NCI-H510A treated with DMSO at 0.1 percent for 48 hours (cell line): ENCODE measurements at regions not wholly inside any gene's neighbourhood (a gene's known extent, or its start where the extent isn't known, plus 50 kb on each side); places are given as distances from the start of the nearest gene placed in this dataset.

Experiments used
- DNase-seq: peaks from one replicate; lab custom pipeline; 2025; lab: John Stamatoyannopoulos, UW

DNA sequence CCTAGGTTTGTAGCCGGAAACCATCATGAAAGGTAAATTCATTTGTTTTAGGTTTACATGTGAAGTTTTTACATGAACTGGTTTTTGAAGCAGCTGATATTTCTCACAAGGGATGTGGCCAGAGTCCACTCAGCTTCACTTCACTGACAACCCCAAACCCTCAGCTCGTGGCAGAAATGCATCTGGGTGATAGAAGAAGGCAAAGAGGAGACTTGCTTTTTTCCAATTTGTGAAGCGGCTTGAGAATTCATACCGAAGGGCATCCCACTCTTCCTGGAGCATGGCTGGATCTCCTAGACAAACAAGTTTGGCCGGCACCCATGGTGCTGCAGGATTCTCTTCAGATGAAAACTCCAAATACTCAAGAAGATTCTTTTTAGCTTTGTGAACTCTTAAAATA is 392.8 kb upstream of the CNR1 start:
- DNase-seq = no peak

DNA sequence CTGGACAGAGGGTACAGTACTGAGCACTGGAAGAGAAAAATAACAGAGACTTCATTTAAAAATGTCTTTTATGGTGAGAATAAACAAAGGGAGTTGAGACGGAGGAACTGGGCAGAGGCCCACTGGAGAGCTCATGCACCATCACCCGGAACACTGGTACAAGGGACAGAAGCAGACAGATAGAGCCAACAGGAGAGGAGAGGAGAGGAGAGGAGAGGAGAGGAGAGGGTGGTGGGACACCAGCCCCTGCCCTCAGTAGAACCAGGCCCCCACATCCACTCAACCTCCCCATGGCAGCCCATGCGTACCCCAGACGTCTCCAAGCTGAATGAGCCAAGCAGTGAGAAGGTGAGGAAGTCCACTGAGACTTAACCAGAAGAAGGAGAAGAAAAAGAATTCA is 390.5 kb upstream of the CNR1 start:
- DNase-seq = no peak

DNA sequence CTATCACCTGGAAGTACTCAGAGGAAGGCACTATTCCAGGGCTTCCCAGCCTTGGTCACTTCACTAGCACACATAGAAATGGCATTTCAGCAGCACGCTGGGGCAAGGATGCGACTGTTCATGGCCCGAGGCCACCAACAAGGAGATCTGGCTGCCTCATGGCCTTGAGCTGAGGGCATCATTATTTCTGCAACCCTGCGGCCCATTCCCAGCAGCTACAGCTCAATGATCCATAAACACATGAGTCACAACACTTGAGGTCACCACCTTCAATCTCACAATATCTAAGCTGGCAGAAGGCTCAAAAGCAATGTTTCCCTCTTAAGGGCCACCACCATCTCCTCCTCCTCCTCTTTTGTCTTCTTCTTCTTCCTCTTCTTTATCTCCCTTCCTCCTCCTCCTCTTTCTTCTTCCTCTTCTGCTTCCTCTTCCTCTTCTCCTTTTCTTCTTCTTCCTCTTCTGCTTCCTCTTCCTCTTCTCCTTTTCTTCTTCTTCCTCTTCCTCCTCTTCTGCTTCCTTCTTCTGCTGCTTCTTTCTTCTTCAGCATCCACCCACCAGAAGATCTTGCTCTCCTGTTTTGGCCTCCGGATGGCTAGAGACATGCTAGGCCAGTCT is 382.9 kb upstream of the CNR1 start:
- no peak for DNase-seq

DNA sequence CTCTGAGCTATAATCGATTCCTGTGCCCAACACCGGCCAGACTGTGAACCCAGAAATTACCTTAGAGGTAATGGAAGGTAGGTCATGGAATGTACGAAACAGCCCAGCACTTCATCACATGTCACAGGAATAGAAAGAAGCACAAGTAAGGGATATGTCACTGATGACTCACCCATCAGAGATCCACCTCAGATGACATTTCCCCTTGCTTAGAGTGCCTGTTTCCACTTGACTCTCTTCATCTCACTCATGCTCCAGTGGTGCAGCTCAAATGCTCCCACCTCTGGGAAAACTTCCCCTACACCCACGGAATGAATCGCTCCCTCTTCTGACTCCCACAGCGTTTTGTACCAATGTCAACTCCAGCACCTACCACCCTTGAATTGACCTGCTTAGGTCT is 381.6 kb upstream of the CNR1 start:
- no peak for DNase-seq

DNA sequence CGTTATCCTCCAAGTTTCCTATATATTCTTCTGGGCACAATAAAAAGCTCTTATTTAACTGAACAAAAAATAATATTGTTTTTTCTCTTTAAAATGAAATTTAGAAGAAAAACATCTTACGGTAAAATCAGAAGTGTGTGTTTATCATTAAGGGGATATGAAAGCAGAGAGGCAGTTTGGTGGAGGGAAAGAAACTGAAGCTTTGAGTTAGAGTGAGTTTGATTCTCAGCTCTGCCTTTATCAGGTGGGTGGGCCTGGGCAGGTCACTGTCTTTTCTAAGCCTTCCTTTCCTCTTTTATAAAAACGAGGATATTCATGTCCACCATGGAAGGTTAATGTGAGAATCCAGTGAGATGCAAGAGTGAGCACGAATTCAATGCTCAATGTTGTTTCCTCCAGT is 379.8 kb upstream of the CNR1 start:
- no peak for DNase-seq

DNA sequence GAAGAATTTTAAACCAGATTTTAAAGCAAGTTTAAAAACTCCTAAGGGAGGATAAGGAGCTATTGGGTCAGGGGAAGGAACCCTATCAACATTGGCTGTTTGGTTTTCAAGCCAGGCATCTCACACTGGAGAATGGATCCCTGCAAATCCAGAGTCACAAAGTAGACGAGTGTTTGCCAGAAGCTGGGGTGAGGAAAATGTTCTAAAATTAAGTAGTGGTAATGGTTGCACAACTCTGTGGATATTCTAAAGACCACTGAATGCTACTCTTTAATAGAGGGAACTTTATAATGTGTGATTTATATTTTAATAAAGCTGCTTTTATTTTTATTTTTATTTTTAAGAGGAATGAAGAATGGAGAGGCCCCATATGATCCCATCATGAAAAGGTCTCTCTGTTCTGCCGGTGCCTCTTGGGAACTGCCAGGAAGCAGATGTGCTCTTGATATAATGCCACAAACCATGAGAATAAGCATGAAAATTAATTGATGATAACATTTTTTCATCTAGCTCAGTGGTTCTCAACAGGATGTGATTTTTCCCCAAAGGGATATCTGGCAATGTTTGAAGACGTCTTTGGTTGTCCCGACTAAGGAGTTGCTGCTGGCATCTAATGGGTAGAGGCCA is 379.0 kb upstream of the CNR1 start:
- DNase-seq = no peak

DNA sequence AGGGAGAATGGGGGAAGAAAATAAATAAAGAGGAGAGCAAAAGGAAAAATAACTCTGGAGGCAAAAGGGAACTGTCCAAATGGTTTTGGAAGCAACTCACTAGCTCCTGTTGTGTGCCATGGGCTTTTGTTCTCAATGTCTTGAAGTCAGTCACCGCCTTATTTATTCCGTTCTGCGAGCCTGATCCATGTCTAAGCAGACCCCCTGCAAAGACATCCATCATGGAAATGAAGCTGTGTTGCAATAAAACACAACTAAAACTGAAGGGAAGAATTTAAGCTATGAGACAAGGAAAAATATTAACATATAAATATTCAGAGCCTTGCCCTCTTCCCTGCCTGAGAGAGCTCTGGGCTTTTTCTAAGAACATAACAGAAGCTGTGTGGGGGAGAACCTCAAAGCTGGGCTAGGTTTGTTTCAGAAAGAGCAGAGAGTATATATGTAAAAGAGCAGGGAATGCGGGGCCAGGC is 373.2 kb upstream of the CNR1 start:
- no peak for DNase-seq

DNA sequence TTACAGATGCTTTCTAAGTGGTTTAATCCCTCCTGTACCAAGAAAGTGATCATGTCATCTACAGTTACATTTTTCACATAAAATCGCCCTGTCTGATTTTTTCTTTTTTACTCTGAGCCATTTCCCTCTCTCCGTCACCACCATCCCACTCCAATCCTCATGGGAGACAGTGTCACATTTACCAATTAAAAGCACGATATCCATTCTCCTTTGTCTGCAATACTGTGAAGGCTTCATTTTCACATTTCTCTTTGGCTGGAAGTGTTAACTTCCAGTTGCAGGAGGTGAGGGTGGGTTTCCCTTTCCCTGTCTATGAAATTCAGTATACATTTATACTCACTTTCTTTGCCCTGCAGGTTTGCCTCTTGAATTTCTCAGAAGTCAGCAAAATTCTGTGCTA is 372.7 kb upstream of the CNR1 start:
- no peak for DNase-seq

DNA sequence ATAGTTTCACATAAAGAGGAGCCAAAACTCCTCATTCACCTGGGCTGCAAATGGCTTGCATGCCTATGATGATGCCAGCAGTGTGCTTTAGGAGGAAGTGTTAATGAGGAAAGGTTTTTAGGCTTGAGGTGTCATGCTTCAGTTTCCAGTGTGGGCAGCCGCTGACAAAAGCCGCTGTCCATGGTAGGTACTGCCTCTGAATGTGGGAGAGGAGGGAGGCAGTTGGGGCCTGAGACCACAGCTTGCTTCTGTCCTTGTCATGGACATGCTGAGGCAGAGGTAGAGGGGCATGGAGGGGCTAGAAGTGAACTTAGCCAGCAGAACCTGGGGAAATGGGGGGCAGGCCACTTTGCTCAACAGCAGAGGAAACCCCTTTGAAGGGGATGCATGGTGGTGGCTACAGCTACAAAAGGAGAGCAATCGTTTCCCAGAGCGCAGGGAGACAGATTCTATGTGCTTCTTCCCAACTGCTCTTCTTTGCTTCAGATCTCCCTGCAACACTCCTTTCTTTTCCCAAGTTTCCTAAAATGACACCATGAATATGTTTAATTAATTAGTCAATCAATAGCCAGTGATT is 372.1 kb upstream of the CNR1 start:
- DNase-seq = no peak

DNA sequence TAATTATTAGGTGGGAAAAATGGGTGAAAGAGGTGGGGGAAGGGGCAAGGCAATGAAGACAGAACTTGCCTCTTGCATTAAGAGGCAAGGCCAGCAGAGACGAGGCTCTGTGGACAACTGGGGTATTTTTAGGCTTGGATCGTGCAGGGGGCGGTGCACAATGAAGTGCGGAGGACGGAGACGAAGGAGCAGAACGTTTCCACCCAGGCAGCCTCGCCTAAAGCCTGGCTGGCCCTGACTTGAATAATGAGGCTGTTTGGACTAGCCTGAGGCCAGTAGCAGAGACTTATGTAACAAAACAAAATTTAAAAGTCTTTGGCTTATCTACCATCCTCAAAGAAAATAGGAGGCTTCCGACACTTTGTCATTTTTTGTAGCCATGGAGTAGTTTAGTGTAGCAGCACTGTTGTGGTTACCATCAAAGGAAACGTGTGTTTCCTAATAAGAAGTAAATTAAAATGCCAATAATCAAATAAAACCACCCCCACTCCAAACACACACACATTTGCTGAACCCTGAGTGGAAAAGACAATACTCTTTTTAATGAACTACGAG is 370.0 kb upstream of the CNR1 start:
- no peak for DNase-seq

DNA sequence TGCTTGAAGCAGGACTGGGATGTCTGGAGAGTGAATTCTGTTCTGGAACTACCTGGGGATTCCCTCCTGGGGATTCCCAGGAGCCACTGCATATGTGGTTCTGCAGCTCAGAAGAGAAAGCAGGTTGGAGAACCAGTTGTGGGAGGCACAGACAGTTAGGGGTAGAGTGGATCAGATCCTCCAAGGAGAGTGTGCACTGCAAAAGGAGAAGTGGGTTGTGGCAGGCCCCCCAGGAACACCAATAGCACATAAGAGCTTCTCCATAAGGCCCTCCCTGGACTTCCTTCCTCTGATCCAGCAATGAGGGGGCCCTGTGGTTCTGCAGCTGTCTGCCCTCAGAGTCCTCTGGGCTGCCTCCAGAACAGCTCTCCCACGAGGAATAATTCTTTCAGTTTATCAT is 369.2 kb upstream of the CNR1 start:
- DNase-seq = no peak

DNA sequence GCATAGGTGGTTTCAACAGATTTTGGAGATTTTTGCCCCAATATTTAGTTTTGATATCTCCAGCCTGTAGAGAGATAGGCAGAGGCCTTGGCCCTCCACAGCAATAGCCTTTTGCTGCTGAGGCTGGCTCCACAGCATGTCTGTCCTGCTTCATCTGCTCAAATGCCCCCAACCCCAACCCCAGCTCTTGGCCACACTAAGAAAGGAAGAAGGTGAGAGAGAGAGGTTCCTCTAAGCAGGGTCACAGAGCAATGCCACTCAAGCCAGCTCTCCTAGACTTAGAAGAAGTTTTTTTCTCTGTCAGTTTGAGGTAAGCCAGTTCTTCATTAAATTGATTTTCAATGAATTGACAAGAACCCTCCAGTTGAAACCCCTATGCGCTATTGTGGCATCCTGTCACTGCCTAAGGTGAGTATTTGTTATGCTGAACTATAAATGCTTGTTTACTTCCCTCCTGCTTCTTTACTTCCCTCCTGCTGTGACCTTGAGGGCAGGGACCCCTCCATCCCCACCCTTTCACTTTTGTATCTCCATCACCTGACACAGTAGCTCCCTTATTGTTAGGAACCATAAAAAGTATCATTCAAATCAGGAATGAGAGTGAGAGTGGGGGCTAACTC is 366.2 kb upstream of the CNR1 start:
- DNase-seq = no peak

DNA sequence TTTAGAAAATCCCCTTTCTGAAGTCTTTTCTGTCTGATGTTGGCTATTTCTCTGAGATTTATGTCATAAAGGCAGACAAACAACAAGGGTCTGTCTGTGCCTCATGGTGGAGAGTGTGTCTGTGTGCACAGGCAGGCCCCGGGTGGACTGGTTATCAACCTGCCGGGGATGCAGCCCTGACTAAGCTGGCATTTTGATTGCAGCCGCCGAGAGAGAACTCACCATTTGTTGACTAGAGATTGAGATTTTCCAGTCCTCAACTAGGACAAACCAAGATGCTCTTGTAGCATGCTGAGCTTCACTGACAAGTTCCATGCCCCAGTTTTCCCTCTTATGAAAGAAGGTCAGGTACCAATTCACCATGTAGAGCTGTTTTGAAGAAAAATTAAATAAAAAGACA is 363.6 kb upstream of the CNR1 start:
- DNase-seq = no peak

DNA sequence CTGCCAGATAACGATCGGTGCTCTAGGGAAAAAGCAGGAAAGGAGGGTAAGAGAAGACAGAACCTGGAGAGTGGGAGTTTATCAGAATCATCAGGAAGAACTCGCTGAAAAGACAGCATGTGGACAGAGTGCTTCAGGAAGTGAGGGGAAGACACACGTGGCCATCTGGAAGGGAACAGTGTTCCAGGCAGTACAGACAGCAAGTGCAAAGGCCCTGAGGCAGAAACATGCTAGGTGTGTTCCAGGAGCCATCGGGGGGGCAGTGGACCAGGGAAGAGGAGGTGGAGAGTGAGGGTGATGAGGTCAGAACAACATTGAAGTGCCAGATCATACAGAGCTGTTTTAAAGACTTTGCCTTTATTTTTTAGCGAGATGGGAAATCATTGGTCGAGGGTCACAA is 354.3 kb upstream of the CNR1 start:
- no peak for DNase-seq

DNA sequence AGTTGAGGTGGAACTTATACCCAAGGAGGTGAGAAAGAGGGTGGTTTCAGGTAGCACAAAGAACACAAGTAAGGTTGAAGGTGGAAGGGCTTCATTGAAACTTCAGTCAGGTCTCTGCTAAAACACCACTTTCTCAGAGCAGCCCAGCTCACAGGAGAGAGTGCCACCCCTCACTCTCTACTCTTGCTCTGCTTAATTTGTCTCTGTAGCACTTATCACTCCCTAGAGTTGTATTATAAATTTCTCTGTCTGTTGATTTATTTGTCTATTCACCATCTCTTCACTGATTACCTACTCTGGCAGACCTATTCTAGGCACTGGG is 353.8 kb upstream of the CNR1 start:
- no peak for DNase-seq

DNA sequence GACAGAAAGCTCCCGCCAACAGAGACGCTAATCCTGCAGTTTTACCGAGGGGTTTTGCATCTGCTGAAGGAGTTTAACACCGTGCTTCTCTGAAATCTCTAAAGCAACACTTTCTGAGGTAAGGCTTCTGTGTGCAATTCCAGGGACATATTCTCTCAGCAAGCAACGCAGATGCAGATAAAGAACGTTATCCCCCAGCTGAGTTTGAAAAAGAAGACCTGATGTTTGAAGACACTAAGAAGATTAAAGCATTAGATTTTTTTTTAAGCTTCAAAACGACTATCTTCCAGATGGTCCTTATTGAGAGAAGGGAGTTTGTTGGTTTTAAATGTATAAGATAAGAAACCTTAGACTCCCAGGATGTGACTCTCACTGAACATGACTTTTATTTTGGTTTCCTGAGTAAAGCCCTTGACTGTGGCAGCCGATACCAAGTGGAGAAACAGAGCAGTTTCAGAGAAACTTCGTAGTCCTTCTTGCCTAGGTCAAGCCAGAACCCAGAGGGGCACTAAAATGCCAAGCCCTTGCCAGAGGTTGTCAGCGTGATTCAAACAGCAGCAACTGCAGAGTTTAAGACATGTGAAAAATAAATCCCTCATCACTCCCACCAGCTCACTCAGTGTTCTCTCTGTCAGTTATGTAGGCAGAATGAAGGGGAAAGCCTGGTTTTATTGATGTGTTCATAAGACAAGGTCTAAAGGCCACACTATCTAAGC is 353.3 kb upstream of the CNR1 start:
- DNase-seq = no peak

DNA sequence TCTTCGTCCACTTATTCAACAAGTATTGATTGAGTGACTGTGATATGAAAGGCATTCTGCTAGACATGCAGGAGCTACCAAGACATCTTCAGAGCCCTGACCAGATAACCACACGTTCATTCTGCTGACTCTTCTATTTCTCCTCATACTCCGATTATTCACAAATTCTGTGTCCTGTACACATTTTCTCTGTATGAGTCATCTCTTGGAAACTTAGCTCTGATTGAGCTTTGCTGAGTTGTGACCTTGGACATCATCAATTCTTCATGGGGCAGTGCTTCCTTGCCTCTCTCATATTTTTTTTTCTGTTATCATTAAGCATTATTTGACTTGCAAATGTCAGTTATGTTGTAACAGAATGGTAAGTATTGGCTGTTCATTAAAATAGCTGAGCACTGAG is 351.6 kb upstream of the CNR1 start:
- no peak for DNase-seq

DNA sequence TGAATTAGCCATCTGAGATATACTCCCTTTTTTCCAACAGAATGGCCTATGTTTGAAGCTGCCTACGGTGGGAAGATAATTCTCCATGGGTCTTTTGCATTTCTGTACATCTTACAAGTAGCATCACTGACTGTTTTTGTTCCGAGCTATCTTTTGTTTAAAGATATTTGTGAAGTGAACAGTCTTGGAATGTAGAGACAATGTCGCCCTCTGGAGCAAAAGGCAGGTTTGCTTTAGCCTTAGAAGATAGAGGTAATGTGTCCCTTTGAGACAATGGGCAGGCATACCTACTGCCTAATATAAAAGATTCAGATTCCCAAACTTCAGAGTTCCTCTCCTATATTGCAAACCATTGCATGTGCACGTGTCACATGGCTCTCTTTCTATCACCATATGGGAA is 347.8 kb upstream of the CNR1 start:
- DNase-seq = no peak

DNA sequence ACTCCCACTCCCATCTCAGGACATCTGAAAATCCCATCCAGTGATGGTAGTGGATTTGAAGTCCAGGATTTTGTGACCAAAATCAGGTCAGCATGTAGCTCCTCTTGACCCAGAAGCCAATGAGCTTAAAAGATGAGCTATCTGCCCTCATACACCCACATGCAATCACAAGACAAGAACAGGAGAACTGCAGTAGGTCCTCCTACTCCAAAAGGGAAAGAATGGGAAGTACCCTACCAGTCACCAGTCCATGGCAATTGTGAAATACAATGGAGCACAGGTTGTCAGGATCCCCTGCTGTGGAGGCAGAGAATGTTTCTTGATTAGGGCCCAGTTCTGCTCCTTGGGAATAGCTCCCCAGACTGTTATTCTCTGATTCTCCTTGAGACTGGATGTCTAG is 347.3 kb upstream of the CNR1 start:
- DNase-seq = no peak

DNA sequence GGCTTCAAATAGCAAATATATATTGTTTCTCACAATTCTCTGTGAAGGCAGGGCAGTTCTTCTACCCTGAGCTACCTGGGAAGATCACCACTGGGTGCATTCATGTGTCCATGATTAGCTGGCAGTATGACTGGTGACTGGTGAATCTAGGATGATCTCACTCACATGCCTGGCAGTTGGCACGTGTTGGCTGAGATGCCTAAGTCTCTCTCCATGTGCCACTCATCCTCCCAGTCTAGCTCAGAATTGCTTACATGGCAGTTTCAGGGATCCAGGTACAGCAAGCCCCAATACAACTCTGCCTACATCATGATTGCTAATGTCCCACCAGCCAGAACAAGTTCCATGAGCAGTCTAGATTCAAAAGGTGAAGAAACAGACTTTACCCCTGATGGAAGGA is 346.8 kb upstream of the CNR1 start:
- no peak for DNase-seq

DNA sequence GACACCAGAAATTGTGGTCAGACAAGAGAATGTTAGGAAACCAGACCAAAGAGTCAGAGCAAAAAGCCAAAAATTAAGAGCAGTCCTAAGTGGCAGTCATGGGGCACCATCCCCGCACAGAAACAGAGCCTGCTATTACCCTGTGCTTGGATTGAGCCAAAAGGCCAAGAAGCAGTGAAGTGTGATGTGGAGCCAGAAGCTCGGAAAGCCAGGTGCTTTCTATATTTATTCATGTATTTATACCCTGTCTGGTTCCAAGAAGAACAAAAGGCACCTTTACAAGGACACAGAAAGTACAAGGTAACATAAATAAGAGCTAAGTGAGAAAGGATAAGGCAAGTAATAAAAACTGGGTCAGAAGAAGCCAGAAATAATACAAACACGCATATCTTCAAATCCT is 336.2 kb upstream of the CNR1 start:
- DNase-seq = no peak

DNA sequence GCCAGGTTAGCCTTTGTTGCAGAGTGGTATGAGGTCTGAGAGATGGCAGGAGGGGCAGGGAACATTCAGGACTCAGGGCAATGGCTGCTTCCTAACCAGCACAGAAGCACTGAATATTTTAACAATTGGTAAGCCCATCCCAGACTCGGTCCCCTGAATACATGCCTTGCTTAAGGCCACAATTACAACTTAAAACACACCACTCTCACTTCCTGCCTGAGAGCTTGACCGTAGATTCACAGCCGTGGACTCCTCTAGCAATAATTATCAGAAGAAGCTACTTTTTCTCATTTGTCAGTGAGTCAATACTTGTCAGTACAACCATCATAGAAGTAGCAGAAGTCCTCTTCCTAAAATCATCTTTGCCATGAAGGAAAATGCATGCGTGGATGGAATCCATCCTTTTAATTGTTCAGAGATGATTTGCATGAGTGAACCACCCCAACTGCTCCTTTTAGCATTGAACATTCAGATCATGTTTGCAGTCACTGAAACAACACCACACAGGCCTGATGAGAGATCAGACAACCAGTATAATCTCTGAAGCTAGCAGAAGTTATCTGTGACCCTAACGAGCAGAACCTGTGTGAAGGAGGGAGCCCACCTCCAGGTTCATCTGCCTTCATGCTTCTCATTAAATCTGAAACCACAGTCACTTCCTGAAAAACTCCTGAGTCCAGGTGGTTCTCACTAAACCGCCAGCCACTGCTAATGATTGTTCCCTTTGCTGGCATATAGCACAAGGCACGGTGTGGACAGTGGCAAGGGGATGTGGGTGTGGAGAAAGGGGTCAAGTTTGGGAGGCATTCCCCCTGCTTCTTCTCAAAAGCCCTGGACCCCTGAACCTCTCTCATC is 333.9 kb upstream of the CNR1 start:
- no peak for DNase-seq
